Stomach (tissue), 8 donors: ENCODE measurements at regions not wholly inside any gene's neighbourhood (a gene's known extent, or its start where the extent isn't known, plus 50 kb on each side); places are given as distances from the start of the nearest gene placed in this dataset.

ENCODE experiments used
- DNase-seq, 2 donors: peaks; one replicate each; pipeline versions ENCODE4 v3.0.0 to v3.0.0-alpha.2; 2013 to 2019
- H3K27ac ChIP-seq, 5 donors: fragments of 200-600 bp in 4 of 5; sonication (generic) in 4 of 5; one replicate each; pipeline ENCODE4 v1.5.1; 2013 to 2019; ENCODE audit warnings: mild to moderate bottlenecking in 1 of 5, moderate library complexity in 1 of 5
- H3K27me3 ChIP-seq, 3 donors: fragments of 200-600 bp; sonication (generic); one replicate each; pipeline ENCODE4 v1.5.1; 2017 to 2019; ENCODE audit warnings: mixed run types in 1 of 3
- H3K36me3 ChIP-seq, 4 donors: fragments of 200-600 bp; sonication (generic); 1 replicate in 3 of 4; 2 replicates in 1 of 4; pipeline ENCODE4 v1.5.1; 2016 to 2019
- H3K4me1 ChIP-seq, 4 donors: fragments of 200-600 bp; sonication (generic); one replicate each; pipeline ENCODE4 v1.5.1; 2016 to 2019
- H3K4me3 ChIP-seq, 4 donors: fragments of 200-600 bp; sonication (generic) in 3 of 4; one replicate each; pipeline ENCODE4 v1.5.1; 2016 to 2019; ENCODE audit warnings: mild to moderate bottlenecking in 1 of 4
- H3K9me3 ChIP-seq, 4 donors: fragments of 200-600 bp; sonication (generic); one replicate each; pipeline ENCODE4 v1.5.1; 2016 to 2019
- EP300 ChIP-seq: sonication (generic); formaldehyde crosslinking; IDR thresholded peaks from one replicate; pipeline ENCODE4 v1.6.1; 2017; ENCODE audit warnings: antibody characterized with exemption
- POLR2A ChIP-seq, 4 donors: fragments of 450-650 bp; IDR thresholded peaks; one replicate each; pipeline ENCODE4 v1.6.1; 2016; ENCODE audit warnings: antibody characterized with exemption in 4 of 4, control low read depth in 2 of 4, mild to moderate bottlenecking in 1 of 4, moderate library complexity in 1 of 4
- POLR2AphosphoS5 ChIP-seq, 3 donors: sonication (generic); formaldehyde crosslinking; IDR thresholded peaks; one replicate each; pipeline ENCODE4 v1.6.1; 2016; ENCODE audit warnings: antibody characterized with exemption in 3 of 3
- WGBS, 5 donors: extraction: QIAGEN DNeasy Blood & Tissue Kit in 3 of 5; methylation state at CpG; one replicate each; pipeline versions ENCODE4 v1.1.5 to v1.1.7; 2013 to 2018; 5-methylcytosine and 5-hydroxymethylcytosine counted together
- intact Hi-C: fragments of 100-400 bp; cut with DNase I; formaldehyde crosslinking; loops from one replicate; pipeline ENCODE4 v1.15.1; 2023; ENCODE audit warnings: low total_unique reads
- TF ChIP-seq, protein P1 (sequence below), 7 experiments: fragments of 450-650 bp in 4 of 7; fragments of 200-600 bp in 3 of 7; sonication (generic) in 3 of 7; IDR thresholded peaks; one replicate each; pipeline ENCODE4 v1.5.1; 2016 to 2019; ENCODE audit warnings: antibody characterized with exemption in 7 of 7, control low read depth in 2 of 7, mild to moderate bottlenecking in 1 of 7
- donor health status: healthy with polysubstance abuse.
- donor health status: Bipolar disorder and iron deficiency.
- donor health status: healthy.

DNA sequence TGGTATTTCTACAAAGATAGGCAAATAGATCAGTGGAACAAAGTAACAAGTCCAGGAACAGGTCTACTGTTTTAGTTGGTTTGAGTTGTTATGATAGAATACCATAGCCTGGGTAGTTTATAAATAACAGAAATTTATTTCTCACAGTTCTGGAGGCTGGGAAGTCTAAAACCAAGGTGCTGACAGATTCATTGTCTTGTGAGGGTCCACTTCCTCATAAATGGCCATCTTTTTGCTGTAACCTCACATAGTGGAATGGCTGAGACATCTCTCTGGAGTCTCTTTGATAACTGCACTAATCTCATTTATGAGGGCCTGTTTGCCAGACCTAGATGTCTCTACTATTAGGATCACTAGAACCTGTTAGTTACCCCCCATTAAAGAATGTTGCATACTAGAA is 152.3 kb upstream of the MYRIP start:
- Histone ChIP-seq H3K36me3 (no peaks in the 10 kb centered on the region), H3K4me3 (no peak overlapping the region), H3K27ac (no peak overlapping the region), H3K4me1 (no peaks in the 10 kb centered on the region), H3K27me3 (no peaks in the 10 kb centered on the region), H3K9me3 (no peaks in the 10 kb centered on the region)
- DNase-seq, result no peak
- intact Hi-C loops, result no loop called here
- no peak for TF ChIP-seq POLR2AphosphoS5 (IDR thresholded peaks at IDR 0.05)
- no peak for TF ChIP-seq POLR2A (IDR thresholded peaks at IDR 0.05)
- TF ChIP-seq, protein P1, sequence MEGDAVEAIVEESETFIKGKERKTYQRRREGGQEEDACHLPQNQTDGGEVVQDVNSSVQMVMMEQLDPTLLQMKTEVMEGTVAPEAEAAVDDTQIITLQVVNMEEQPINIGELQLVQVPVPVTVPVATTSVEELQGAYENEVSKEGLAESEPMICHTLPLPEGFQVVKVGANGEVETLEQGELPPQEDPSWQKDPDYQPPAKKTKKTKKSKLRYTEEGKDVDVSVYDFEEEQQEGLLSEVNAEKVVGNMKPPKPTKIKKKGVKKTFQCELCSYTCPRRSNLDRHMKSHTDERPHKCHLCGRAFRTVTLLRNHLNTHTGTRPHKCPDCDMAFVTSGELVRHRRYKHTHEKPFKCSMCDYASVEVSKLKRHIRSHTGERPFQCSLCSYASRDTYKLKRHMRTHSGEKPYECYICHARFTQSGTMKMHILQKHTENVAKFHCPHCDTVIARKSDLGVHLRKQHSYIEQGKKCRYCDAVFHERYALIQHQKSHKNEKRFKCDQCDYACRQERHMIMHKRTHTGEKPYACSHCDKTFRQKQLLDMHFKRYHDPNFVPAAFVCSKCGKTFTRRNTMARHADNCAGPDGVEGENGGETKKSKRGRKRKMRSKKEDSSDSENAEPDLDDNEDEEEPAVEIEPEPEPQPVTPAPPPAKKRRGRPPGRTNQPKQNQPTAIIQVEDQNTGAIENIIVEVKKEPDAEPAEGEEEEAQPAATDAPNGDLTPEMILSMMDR (IDR thresholded peaks at IDR 0.05), result no peak
- TF ChIP-seq EP300, result no peak

- no peak for DNase-seq
Observed at GRCh38 chr3:39657775-39658174, 151.6 kb upstream of the MYRIP start.

DNA sequence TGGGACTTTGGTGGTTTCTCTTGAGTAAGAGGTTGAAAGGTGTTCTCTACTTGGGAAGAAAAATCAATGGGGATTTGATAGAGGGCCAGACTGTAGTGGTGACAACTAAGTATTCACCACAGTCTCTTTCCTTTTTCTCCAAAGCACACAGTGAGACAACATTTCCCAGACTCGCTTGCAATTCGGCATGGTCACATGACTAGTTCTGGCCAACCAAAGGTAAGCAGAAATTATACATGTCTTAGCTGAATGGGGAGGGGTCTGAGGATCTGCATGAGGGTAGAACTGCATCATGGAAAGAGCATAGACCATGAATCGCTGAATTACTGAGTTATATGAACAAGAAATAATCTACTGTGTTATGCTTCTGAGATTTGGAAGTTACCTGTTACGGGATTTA is 144.5 kb upstream of the MYRIP start:
- Histone ChIP-seq H3K9me3 (no peaks in the 10 kb centered on the region), H3K36me3 (no peaks in the 10 kb centered on the region), H3K27me3 (no peaks in the 10 kb centered on the region), H3K4me3 (no peak overlapping the region), H3K27ac (no peak overlapping the region), H3K4me1 (no peaks in the 10 kb centered on the region)
- intact Hi-C loops, result no loop called here
- TF ChIP-seq, protein P1 (IDR thresholded peaks at IDR 0.05), result no peak
- TF ChIP-seq POLR2A (IDR thresholded peaks at IDR 0.05), result no peak
- no peak for TF ChIP-seq POLR2AphosphoS5 (IDR thresholded peaks at IDR 0.05)
- no peak for TF ChIP-seq EP300
- WGBS, 5 donors, result 87 to 97% (median 93%) methylated on average over 4 of the region's 4 CpGs
- no peak for DNase-seq

More at GRCh38 chr3:39657775-39658174, 151.6 kb upstream of the MYRIP start:
- H3K4me3 ChIP-seq, result no peak overlapping the region
- no peaks in the 10 kb centered on the region for H3K27me3 ChIP-seq
- TF ChIP-seq, protein P1 (IDR thresholded peaks at IDR 0.05), result no peak
- no peak for TF ChIP-seq POLR2AphosphoS5 (IDR thresholded peaks at IDR 0.05)
- no peak overlapping the region for H3K27ac ChIP-seq
- H3K9me3 ChIP-seq, result no peaks in the 10 kb centered on the region
- no peaks in the 10 kb centered on the region for H3K36me3 ChIP-seq
- 79 to 95% (median 89%) methylated on average over 1 of the region's 1 CpG for WGBS, 5 donors
- intact Hi-C loops, result no loop called here
- H3K4me1 ChIP-seq, result no peaks in the 10 kb centered on the region

DNA sequence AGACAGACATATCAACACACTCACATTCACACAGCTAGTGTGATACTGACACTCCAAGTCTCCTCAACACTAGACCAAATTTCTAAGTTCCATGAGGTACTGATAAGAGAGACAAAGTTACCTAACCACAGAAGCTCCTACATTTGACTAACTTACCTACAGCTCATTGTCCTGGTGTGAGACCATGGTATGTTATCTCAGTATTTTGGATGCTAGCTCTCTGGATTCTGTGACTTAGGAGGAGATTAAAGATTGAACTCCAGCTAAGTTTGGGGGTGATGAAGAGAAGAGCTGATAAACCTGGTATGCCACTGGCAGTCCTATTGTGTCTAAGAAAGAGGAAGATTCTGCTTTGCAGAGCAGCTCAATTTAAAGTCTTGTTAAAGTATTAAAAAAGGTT is 144.0 kb upstream of the MYRIP start:
- no peaks in the 10 kb centered on the region for H3K27me3 ChIP-seq
- DNase-seq, result no peak
- intact Hi-C loops, result no loop called here
- no peaks in the 10 kb centered on the region for H3K9me3 ChIP-seq
- TF ChIP-seq, protein P1 (IDR thresholded peaks at IDR 0.05), result no peak
- TF ChIP-seq EP300 (no peak), POLR2AphosphoS5 (IDR thresholded peaks at IDR 0.05) (no peak), POLR2A (IDR thresholded peaks at IDR 0.05) (no peak)
- H3K27ac ChIP-seq, result no peak overlapping the region
- H3K4me1 ChIP-seq, result no peaks in the 10 kb centered on the region
- no peaks in the 10 kb centered on the region for H3K36me3 ChIP-seq
- H3K4me3 ChIP-seq, result no peak overlapping the region

DNA sequence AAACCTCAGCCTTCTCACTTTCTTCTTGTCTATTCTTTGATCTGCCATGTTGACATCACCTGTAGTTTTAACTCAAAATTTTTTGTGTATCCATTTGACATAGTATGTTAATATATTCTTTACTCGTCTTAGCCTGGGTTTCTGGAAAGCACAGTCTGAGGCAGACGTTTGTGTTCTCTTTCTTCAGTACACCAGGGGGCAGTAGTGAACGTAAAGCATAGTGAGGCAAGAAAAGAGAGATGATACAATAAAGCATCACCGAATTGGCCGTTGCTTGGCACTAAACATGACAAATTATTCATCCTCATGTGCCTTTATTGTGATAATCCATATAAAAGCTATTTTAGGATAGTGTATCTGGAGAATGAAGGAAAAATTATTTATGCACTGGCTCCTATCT is 141.0 kb upstream of the MYRIP start:
- H3K27me3 ChIP-seq, result no peaks in the 10 kb centered on the region
- 11 to 23% (median 14%) methylated on average over 5 of the region's 5 CpGs for WGBS, 5 donors
- no peak overlapping the region for H3K4me3 ChIP-seq
- no peaks in the 10 kb centered on the region for H3K9me3 ChIP-seq
- H3K4me1 ChIP-seq, result no peaks in the 10 kb centered on the region
- DNase-seq, result peak in 1 of 2 donors; percentile 62
- intact Hi-C loops, result no loop called here
- TF ChIP-seq, protein P1 (IDR thresholded peaks at IDR 0.05), result peak in 3 of 7 experiments; percentile 16 to 40 (median 29)
- TF ChIP-seq POLR2A (IDR thresholded peaks at IDR 0.05), result no peak
- no peaks in the 10 kb centered on the region for H3K36me3 ChIP-seq
- no peak overlapping the region for H3K27ac ChIP-seq
